H9 (cell line): ENCODE measurements at regions not wholly inside any gene's neighbourhood (a gene's known extent, or its start where the extent isn't known, plus 50 kb on each side); places are given as distances from the start of the nearest gene placed in this dataset.

Experiments
- DNase-seq: peaks from one replicate; pipeline ENCODE4 v3.0.0-alpha.2; 2017
- H2AFZ ChIP-seq: one replicate; pipeline ENCODE4 v1.6.1; 2013; ENCODE audit warnings: mild to moderate bottlenecking, low read length, control low read depth, moderate library complexity
- H2AK5ac ChIP-seq: 2 replicates; pipeline ENCODE4 v1.6.1; 2013; ENCODE audit warnings: low read length, control low read depth, mixed read lengths; ENCODE audit not compliant: insufficient read length
- H2BK120ac ChIP-seq: one replicate; pipeline ENCODE4 v1.6.1; 2013; ENCODE audit warnings: low read depth, mild to moderate bottlenecking, low read length, control low read depth, inconsistent platforms; ENCODE audit not compliant: poor library complexity, severe bottlenecking
- H2BK12ac ChIP-seq: 2 replicates; pipeline ENCODE4 v1.6.1; 2013; ENCODE audit warnings: low read length, control low read depth, mixed read lengths, low read depth; ENCODE audit not compliant: insufficient read length
- H2BK15ac ChIP-seq: 2 replicates; pipeline ENCODE4 v1.6.1; 2013; ENCODE audit warnings: low read depth, low read length, control low read depth
- H2BK20ac ChIP-seq: one replicate; pipeline ENCODE4 v1.6.1; 2013; ENCODE audit warnings: low read depth, mild to moderate bottlenecking, low read length, control low read depth, inconsistent platforms; ENCODE audit not compliant: poor library complexity, severe bottlenecking
- H2BK5ac ChIP-seq: 2 replicates; pipeline ENCODE4 v1.6.1; 2013; ENCODE audit warnings: low read length, control low read depth, mixed read lengths; ENCODE audit not compliant: insufficient read length
- H3K14ac ChIP-seq: 2 replicates; pipeline ENCODE4 v1.6.1; 2013; ENCODE audit warnings: low read length, control low read depth; ENCODE audit not compliant: insufficient read depth
- H3K18ac ChIP-seq: 2 replicates; pipeline ENCODE4 v1.6.1; 2013; ENCODE audit warnings: low read depth, mild to moderate bottlenecking, mixed read lengths, low read length, control low read depth; ENCODE audit not compliant: insufficient read length
- H3K23ac ChIP-seq: 2 replicates; pipeline ENCODE4 v1.6.1; 2013; ENCODE audit warnings: low read length, control low read depth, mixed read lengths, low read depth; ENCODE audit not compliant: insufficient read length
- H3K23me2 ChIP-seq: 2 replicates; pipeline ENCODE4 v1.6.1; 2013; ENCODE audit warnings: low read depth, mild to moderate bottlenecking, mixed read lengths, low read length, control low read depth; ENCODE audit not compliant: insufficient read length, poor library complexity, severe bottlenecking
- H3K27ac ChIP-seq: 2 replicates; pipeline ENCODE4 v1.5.1; 2013; ENCODE audit warnings: low read length, control low read depth, mixed read lengths, low read depth; ENCODE audit not compliant: insufficient read length
- H3K27me3 ChIP-seq: 2 replicates; pipeline ENCODE4 v1.6.1; 2013; ENCODE audit warnings: low read length, control low read depth, inconsistent platforms; ENCODE audit not compliant: insufficient read depth
- H3K4ac ChIP-seq: 2 replicates; pipeline ENCODE4 v1.6.1; 2013; ENCODE audit warnings: low read depth, mild to moderate bottlenecking, control low read depth, inconsistent platforms, low read length, moderate library complexity
- H3K4me1 ChIP-seq: 2 replicates; pipeline ENCODE4 v1.6.1; 2013; ENCODE audit warnings: low read length, control low read depth, inconsistent platforms; ENCODE audit not compliant: insufficient read depth
- H3K4me2 ChIP-seq: 2 replicates; pipeline ENCODE4 v1.6.1; 2013; ENCODE audit warnings: low read length, control low read depth, mixed read lengths; ENCODE audit not compliant: insufficient read length, insufficient read depth
- H3K56ac ChIP-seq: 2 replicates; pipeline ENCODE4 v1.6.1; 2013; ENCODE audit warnings: low read depth, mild to moderate bottlenecking, mixed read lengths, low read length, control low read depth; ENCODE audit not compliant: insufficient read length
- H3K79me1 ChIP-seq: 2 replicates; pipeline ENCODE4 v1.6.1; 2013; ENCODE audit warnings: low read depth, mild to moderate bottlenecking, moderate library complexity, low read length, control low read depth, inconsistent platforms; ENCODE audit not compliant: insufficient read depth, poor library complexity, severe bottlenecking
- H3K79me2 ChIP-seq: 2 replicates; pipeline ENCODE4 v1.6.1; 2013; ENCODE audit warnings: low read length, control low read depth, inconsistent platforms; ENCODE audit not compliant: insufficient read depth
- H3K9ac ChIP-seq: 2 replicates; pipeline ENCODE4 v1.6.1; 2013; ENCODE audit warnings: low read length, control low read depth, mixed read lengths; ENCODE audit not compliant: insufficient read length; ENCODE audit errors: extremely low read depth
- H3K9me3 ChIP-seq: one replicate; pipeline ENCODE4 v1.6.1; 2013; ENCODE audit warnings: low read depth, low read length, inconsistent platforms; ENCODE audit not compliant: control insufficient read depth
- H3T11ph ChIP-seq: one replicate; pipeline ENCODE4 v1.6.1; 2013; ENCODE audit warnings: mild to moderate bottlenecking, low read length, control low read depth, inconsistent platforms
- H4K20me1 ChIP-seq: one replicate; pipeline ENCODE4 v1.6.1; 2013; ENCODE audit not compliant: control insufficient read depth, insufficient read length, insufficient read depth
- H4K5ac ChIP-seq: 2 replicates; pipeline ENCODE4 v1.6.1; 2013; ENCODE audit warnings: low read depth, mild to moderate bottlenecking, mixed read lengths, low read length, control low read depth; ENCODE audit not compliant: insufficient read length
- H4K8ac ChIP-seq: replicated peaks from 2 replicates; pipeline ENCODE4 v1.6.1; 2013; ENCODE audit warnings: low read length, control low read depth, mixed read lengths, low read depth; ENCODE audit not compliant: insufficient read length
- H4K91ac ChIP-seq: 2 replicates; pipeline ENCODE4 v1.6.1; 2013; ENCODE audit warnings: low read depth, mild to moderate bottlenecking, moderate library complexity, mixed read lengths, low read length, control low read depth; ENCODE audit not compliant: insufficient read length
- H3K27ac Mint-ChIP-seq, 3 experiments: 2 replicates in 2 of 3; 3 replicates in 1 of 3; pipeline ENCODE4 v1.8.0; 2020 to 2021; ENCODE audit warnings: mixed read lengths in 3 of 3, mild to moderate bottlenecking in 1 of 3, moderate library complexity in 1 of 3
- H3K27me3 Mint-ChIP-seq: 2 replicates; pipeline ENCODE4 v1.8.0; 2021; ENCODE audit warnings: low read depth, mild to moderate bottlenecking, moderate library complexity, mixed read lengths
- H3K36me3 Mint-ChIP-seq, 3 experiments: 2 replicates in 2 of 3; 3 replicates in 1 of 3; pipeline ENCODE4 v1.8.0; 2020 to 2021; ENCODE audit warnings: low read depth in 3 of 3, mixed read lengths in 3 of 3; ENCODE audit not compliant: insufficient read depth in 1 of 3
- H3K4me1 Mint-ChIP-seq, 2 experiments: 2 replicates each; pipeline ENCODE4 v1.8.0; 2020; ENCODE audit warnings: mixed read lengths in 2 of 2
- H3K4me3 Mint-ChIP-seq, 2 experiments: 2 replicates in 1 of 2; 3 replicates in 1 of 2; pipeline ENCODE4 v1.8.0; 2020 to 2021; ENCODE audit warnings: mild to moderate bottlenecking in 2 of 2, mixed read lengths in 2 of 2, moderate library complexity in 1 of 2
- H3K9me3 Mint-ChIP-seq, 2 experiments: 2 replicates in 1 of 2; 3 replicates in 1 of 2; pipeline ENCODE4 v1.8.0; 2020; ENCODE audit warnings: mild to moderate bottlenecking in 2 of 2, mixed read lengths in 2 of 2, moderate library complexity in 1 of 2
- CTCF ChIP-seq: fragments of 200-600 bp; sonication (generic); conservative IDR thresholded peaks from 3 replicates; pipeline ENCODE4 v1.8.0; 2021; ENCODE audit warnings: antibody characterized with exemption, mild to moderate bottlenecking
- WGBS: extraction: QIAGEN DNeasy Blood & Tissue Kit; methylation state at CpG from one replicate; pipeline ENCODE4 v1.1.7; 2013; ENCODE audit warnings: missing lambda C conversion rate, low lambda C conversion rate, mixed read lengths; ENCODE audit not compliant: insufficient read length; ENCODE audit errors: extremely low coverage; 5-methylcytosine and 5-hydroxymethylcytosine counted together

GRCh38 chr5:179438461-179438860 lies 93.2 kb upstream of the ADAMTS2 start:
- Mint-ChIP-seq H3K4me3 (no peak overlapping the region), H3K36me3 (peaks cover 0 to 4% (median 0%) of the 10 kb centered on the region in 3 experiments; a peak in 2 of 7 replicates), H3K27me3 (peaks cover 1% of the 10 kb centered on the region; the same call in 1 of the 2 replicates), H3K9me3 (peaks cover 8 to 32% of the 10 kb centered on the region in 2 experiments), H3K27ac (no peak overlapping the region), H3K4me1 (no peaks in the 10 kb centered on the region)
- Histone ChIP-seq H3K23ac (no peak overlapping the region), H2BK120ac (no peak overlapping the region), H3K9me3 (no peaks in the 10 kb centered on the region), H3K4ac (no peak overlapping the region), H3K27ac (no peak overlapping the region), H4K8ac (no peak overlapping the region), H3K4me1 (no peaks in the 10 kb centered on the region), H2BK5ac (no peak overlapping the region), H2AK5ac (no peak overlapping the region), H3K23me2 (no peaks in the 10 kb centered on the region), H4K91ac (no peak overlapping the region), H3T11ph (no peak overlapping the region), H3K56ac (no peak overlapping the region), H3K79me2 (no peaks in the 10 kb centered on the region), H2BK20ac (no peak overlapping the region), H3K79me1 (no peaks in the 10 kb centered on the region), H2BK12ac (no peak overlapping the region), H2AFZ (no peak overlapping the region), H4K20me1 (no peaks in the 10 kb centered on the region), H4K5ac (no peak overlapping the region), H3K4me2 (no peak overlapping the region), H3K9ac (no peak overlapping the region), H2BK15ac (no peak overlapping the region), H3K18ac (no peak overlapping the region), H3K27me3 (no peaks in the 10 kb centered on the region), H3K14ac (no peak overlapping the region)
- no CpG with 5 or more reads among the region's 11 CpGs for WGBS
- no peak for DNase-seq
- TF ChIP-seq CTCF = no peak
